CD4-positive, alpha-beta T cell treated with Interleukin-15 for 4 hours (primary cell): ENCODE measurements at regions not wholly inside any gene's neighbourhood (a gene's known extent, or its start where the extent isn't known, plus 50 kb on each side); places are given as distances from the start of the nearest gene placed in this dataset.

Source experiments
- DNase-seq: peaks from one replicate; pipeline ENCODE4 v3.0.0-alpha.2; 2020; ENCODE audit warnings: low spot score

- DNase-seq, result no peak
Observed at GRCh38 chr11:116505298-116506262, 267.2 kb downstream of the BUD13 start.

- no peak for DNase-seq
Observed at GRCh38 chr11:116504541-116505297, 268.1 kb downstream of the BUD13 start.

- no peak for DNase-seq
Observed at GRCh38 chr11:116503216-116504160, 269.3 kb downstream of the BUD13 start.

- no peak for DNase-seq
Observed at GRCh38 chr11:116502641-116503061, 270.1 kb downstream of the BUD13 start.

- no peak for DNase-seq
Observed at GRCh38 chr11:116501728-116502127, 271.1 kb downstream of the BUD13 start.

- no peak for DNase-seq
Observed at GRCh38 chr11:116500947-116501602, 271.7 kb downstream of the BUD13 start.

GRCh38 chr11:116500026-116500946 lies 272.5 kb downstream of the BUD13 start:
- DNase-seq, result no peak

- DNase-seq, result no peak
Observed at GRCh38 chr11:116499396-116500003, 273.3 kb downstream of the BUD13 start.

GRCh38 chr11:116498161-116498560 lies 274.6 kb downstream of the BUD13 start:
- no peak for DNase-seq

GRCh38 chr11:116492600-116492999 lies 280.2 kb downstream of the BUD13 start:
- DNase-seq, result no peak

GRCh38 chr11:116488836-116489389 lies 283.9 kb downstream of the BUD13 start:
- DNase-seq, result no peak

GRCh38 chr11:116485425-116485824 lies 287.4 kb downstream of the BUD13 start:
- no peak for DNase-seq

- DNase-seq, result no peak
Observed at GRCh38 chr11:116482716-116483115, 290.1 kb downstream of the BUD13 start.

GRCh38 chr11:116481126-116481675 lies 291.6 kb downstream of the BUD13 start:
- no peak for DNase-seq

GRCh38 chr11:116478669-116479668 lies 293.8 kb downstream of the BUD13 start:
- DNase-seq, result no peak

- DNase-seq, result no peak
Observed at GRCh38 chr11:116478205-116478604, 294.6 kb downstream of the BUD13 start.

- DNase-seq, result no peak
Observed at GRCh38 chr11:116473790-116474346, 298.9 kb downstream of the BUD13 start.
